SK-N-SH treated with all-trans-retinoic acid at 6 μM for 48 hours (cell line): ENCODE measurements at regions not wholly inside any gene's neighbourhood (a gene's known extent, or its start where the extent isn't known, plus 50 kb on each side); places are given as distances from the start of the nearest gene placed in this dataset.

Experiments used
- ZFP30 ChIP-seq: fragments of 450-650 bp; formaldehyde crosslinking; IDR thresholded peaks from 2 replicates; pipeline ENCODE4 v1.5.0; 2022; ENCODE audit warnings: mild to moderate bottlenecking, moderate library complexity
- ZNF565 ChIP-seq: fragments of 450-650 bp; formaldehyde crosslinking; conservative IDR thresholded peaks from 2 replicates; pipeline ENCODE4 v1.5.0; 2020; ENCODE audit warnings: low read depth, mild to moderate bottlenecking, moderate library complexity
- TF ChIP-seq, protein P1 (sequence below): fragments of 250-450 bp; sonication (Bioruptor Pico); IDR thresholded peaks from 2 replicates; pipeline ENCODE4 v1.8.0; 2020; ENCODE audit warnings: mild to moderate bottlenecking, moderate library complexity, borderline replicate concordance

GRCh38 chr3:148246291-148246923, 451.3 kb upstream of the AGTR1 start:
- TF ChIP-seq, protein P1, sequence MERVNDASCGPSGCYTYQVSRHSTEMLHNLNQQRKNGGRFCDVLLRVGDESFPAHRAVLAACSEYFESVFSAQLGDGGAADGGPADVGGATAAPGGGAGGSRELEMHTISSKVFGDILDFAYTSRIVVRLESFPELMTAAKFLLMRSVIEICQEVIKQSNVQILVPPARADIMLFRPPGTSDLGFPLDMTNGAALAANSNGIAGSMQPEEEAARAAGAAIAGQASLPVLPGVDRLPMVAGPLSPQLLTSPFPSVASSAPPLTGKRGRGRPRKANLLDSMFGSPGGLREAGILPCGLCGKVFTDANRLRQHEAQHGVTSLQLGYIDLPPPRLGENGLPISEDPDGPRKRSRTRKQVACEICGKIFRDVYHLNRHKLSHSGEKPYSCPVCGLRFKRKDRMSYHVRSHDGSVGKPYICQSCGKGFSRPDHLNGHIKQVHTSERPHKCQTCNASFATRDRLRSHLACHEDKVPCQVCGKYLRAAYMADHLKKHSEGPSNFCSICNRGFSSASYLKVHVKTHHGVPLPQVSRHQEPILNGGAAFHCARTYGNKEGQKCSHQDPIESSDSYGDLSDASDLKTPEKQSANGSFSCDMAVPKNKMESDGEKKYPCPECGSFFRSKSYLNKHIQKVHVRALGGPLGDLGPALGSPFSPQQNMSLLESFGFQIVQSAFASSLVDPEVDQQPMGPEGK (CRISPR knock-in tag), result no peak
- TF ChIP-seq ZNF565 (CRISPR knock-in tag) (no peak), ZFP30 (CRISPR knock-in tag) (no peak)
